ENCODE measurements at regions not wholly inside any gene's neighbourhood (a gene's known extent, or its start where the extent isn't known, plus 50 kb on each side); places are given as distances from the start of the nearest gene placed in this dataset.
"Not testable (repeated sequence)": the region's sequence is repeated elsewhere in the genome, so short reads cannot be mapped to it uniquely, and the experiment has no call there.

GRCh38 chr10:22158426-22158825 lies 59.4 kb downstream of the EBLN1 start:
- Mint-ChIP-seq H3K4me3 (no peak overlapping the region), H3K4me1 (peaks cover 5% of the 10 kb centered on the region), H3K9me3 (ENCODE audit: low read depth) (no peaks in the 10 kb centered on the region), H3K27ac (no peak overlapping the region), H3K27me3 (no peaks in the 10 kb centered on the region), H3K36me3 (no peaks in the 10 kb centered on the region)
- no peak for ATAC-seq
- CTCF ChIA-PET, result no interaction called here
- DNase-seq, result no peak

GRCh38 chr10:22156750-22157149 lies 61.1 kb downstream of the EBLN1 start:
- no peaks in the 10 kb centered on the region for H3K36me3 Mint-ChIP-seq
- H3K27me3 Mint-ChIP-seq, result no peaks in the 10 kb centered on the region
- peaks cover 5% of the 10 kb centered on the region for H3K4me1 Mint-ChIP-seq
- H3K9me3 Mint-ChIP-seq (ENCODE audit: low read depth), result peaks cover 1% of the 10 kb centered on the region
- CTCF ChIA-PET, result no interaction called here
- H3K27ac Mint-ChIP-seq, result no peak overlapping the region
- H3K4me3 Mint-ChIP-seq, result no peak overlapping the region
- no peak for ATAC-seq
- DNase-seq, result no peak

- CTCF ChIA-PET, result interaction anchor here (0.6 kb wide), 1 partner anchor 391 kb away, joined by 4 read pairs; no protein-coding TSS in a partner anchor
- ATAC-seq (no peak), DNase-seq (no peak)
- Mint-ChIP-seq H3K9me3 (ENCODE audit: low read depth) (peaks cover 6% of the 10 kb centered on the region), H3K4me3 (no peak overlapping the region), H3K27ac (no peak overlapping the region), H3K4me1 (no peaks in the 10 kb centered on the region), H3K36me3 (no peaks in the 10 kb centered on the region), H3K27me3 (peaks cover 8% of the 10 kb centered on the region)
These were observed 65.4 kb downstream of the EBLN1 start for GRCh38 chr10:22152403-22152802.

GRCh38 chr10:22150842-22151241 lies 67.0 kb downstream of the EBLN1 start:
- CTCF ChIA-PET, result no interaction called here
- Mint-ChIP-seq H3K4me3 (no peak overlapping the region), H3K27me3 (peaks cover 8% of the 10 kb centered on the region), H3K9me3 (ENCODE audit: low read depth) (peaks cover 12% of the 10 kb centered on the region), H3K36me3 (no peaks in the 10 kb centered on the region), H3K4me1 (no peaks in the 10 kb centered on the region), H3K27ac (no peak overlapping the region)
- ATAC-seq (no peak), DNase-seq (no peak)

GRCh38 chr10:22148961-22149360 lies 68.9 kb downstream of the EBLN1 start:
- ATAC-seq, result no peak
- Mint-ChIP-seq H3K27ac (no peak overlapping the region), H3K4me3 (no peak overlapping the region), H3K36me3 (no peaks in the 10 kb centered on the region), H3K9me3 (ENCODE audit: low read depth) (peaks cover 12% of the 10 kb centered on the region), H3K4me1 (no peaks in the 10 kb centered on the region), H3K27me3 (peaks cover 8% of the 10 kb centered on the region)
- DNase-seq, result no peak
- CTCF ChIA-PET, result no interaction called here

GRCh38 chr10:22145873-22146272 lies 71.9 kb downstream of the EBLN1 start:
- H3K4me3 Mint-ChIP-seq; H3K36me3 Mint-ChIP-seq; DNase-seq; H3K4me1 Mint-ChIP-seq; CTCF ChIA-PET; H3K27ac Mint-ChIP-seq; H3K27me3 Mint-ChIP-seq; H3K9me3 Mint-ChIP-seq (ENCODE audit: low read depth); ATAC-seq: not testable (repeated sequence)

- no peak for DNase-seq
- Mint-ChIP-seq H3K4me3 (no peak overlapping the region), H3K27me3 (peaks cover 3% of the 10 kb centered on the region), H3K9me3 (ENCODE audit: low read depth) (no peaks in the 10 kb centered on the region), H3K4me1 (peaks cover 4% of the 10 kb centered on the region), H3K27ac (no peak overlapping the region), H3K36me3 (no peaks in the 10 kb centered on the region)
- CTCF ChIA-PET, result interaction anchor here (0.5 kb wide), 1 partner anchor 412 kb away, joined by 3 read pairs; no protein-coding TSS in a partner anchor
- ATAC-seq, result no peak
These were observed 80.3 kb downstream of the EBLN1 start for GRCh38 chr10:22137542-22137941.

- DNase-seq, result no peak
- CTCF ChIA-PET, result no interaction called here
- H3K9me3 Mint-ChIP-seq (ENCODE audit: low read depth), result no peaks in the 10 kb centered on the region
- peaks cover 4% of the 10 kb centered on the region for H3K4me1 Mint-ChIP-seq
- no peaks in the 10 kb centered on the region for H3K36me3 Mint-ChIP-seq
- no peak overlapping the region for H3K4me3 Mint-ChIP-seq
- no peak overlapping the region for H3K27ac Mint-ChIP-seq
- H3K27me3 Mint-ChIP-seq, result peaks cover 3% of the 10 kb centered on the region
- no peak for ATAC-seq
These were observed 82.2 kb downstream of the EBLN1 start for GRCh38 chr10:22135591-22135990.

GRCh38 chr10:22133749-22134624 lies 83.8 kb downstream of the EBLN1 start:
- H3K27ac Mint-ChIP-seq, result no peak overlapping the region
- no peak for ATAC-seq
- H3K9me3 Mint-ChIP-seq (ENCODE audit: low read depth), result no peaks in the 10 kb centered on the region
- no peak overlapping the region for H3K4me3 Mint-ChIP-seq
- CTCF ChIA-PET, result interaction anchor here (0.6 kb wide), 1 partner anchor 1100 kb away, joined by 5 read pairs; no protein-coding TSS in a partner anchor
- DNase-seq, result no peak
- H3K36me3 Mint-ChIP-seq, result no peaks in the 10 kb centered on the region
- peaks cover 4% of the 10 kb centered on the region for H3K4me1 Mint-ChIP-seq
- peaks cover 3% of the 10 kb centered on the region for H3K27me3 Mint-ChIP-seq

GRCh38 chr10:22130824-22131223 lies 87.0 kb downstream of the EBLN1 start:
- H3K27me3 Mint-ChIP-seq; CTCF ChIA-PET; H3K9me3 Mint-ChIP-seq (ENCODE audit: low read depth); H3K36me3 Mint-ChIP-seq; H3K4me1 Mint-ChIP-seq; H3K4me3 Mint-ChIP-seq; H3K27ac Mint-ChIP-seq; DNase-seq; ATAC-seq: not testable (repeated sequence)

- ATAC-seq; DNase-seq; H3K4me1 Mint-ChIP-seq; H3K27me3 Mint-ChIP-seq; H3K4me3 Mint-ChIP-seq; H3K36me3 Mint-ChIP-seq; H3K9me3 Mint-ChIP-seq (ENCODE audit: low read depth); H3K27ac Mint-ChIP-seq; CTCF ChIA-PET: not testable (repeated sequence)
These were observed 88.2 kb downstream of the EBLN1 start for GRCh38 chr10:22129612-22130011.

- DNase-seq; H3K4me1 Mint-ChIP-seq; H3K36me3 Mint-ChIP-seq; H3K27ac Mint-ChIP-seq; H3K4me3 Mint-ChIP-seq; ATAC-seq; H3K9me3 Mint-ChIP-seq (ENCODE audit: low read depth); CTCF ChIA-PET: not testable (repeated sequence)
- peaks cover 11% of the 10 kb centered on the region for H3K27me3 Mint-ChIP-seq
These were observed 96.6 kb downstream of the EBLN1 start for GRCh38 chr10:22121181-22121580.

- DNase-seq; H3K36me3 Mint-ChIP-seq; ATAC-seq; CTCF ChIA-PET; H3K4me1 Mint-ChIP-seq; H3K9me3 Mint-ChIP-seq (ENCODE audit: low read depth); H3K4me3 Mint-ChIP-seq; H3K27ac Mint-ChIP-seq: not testable (repeated sequence)
- H3K27me3 Mint-ChIP-seq, result peaks cover 20% of the 10 kb centered on the region
These were observed 97.7 kb downstream of the EBLN1 start for GRCh38 chr10:22120072-22120471.

- H3K27me3 Mint-ChIP-seq, result peaks cover 20% of the 10 kb centered on the region
- H3K27ac Mint-ChIP-seq; H3K4me1 Mint-ChIP-seq; CTCF ChIA-PET; ATAC-seq; H3K9me3 Mint-ChIP-seq (ENCODE audit: low read depth); H3K4me3 Mint-ChIP-seq; DNase-seq; H3K36me3 Mint-ChIP-seq: not testable (repeated sequence)
These were observed 98.2 kb downstream of the EBLN1 start for GRCh38 chr10:22119575-22119974.

Measured in activated CD8-positive, alpha-beta memory T cell treated with anti-CD3 and anti-CD28 coated beads, Interleukin-2, amount 10 ng/mL, durations not matched to agents 7 days and 5 days (primary cell).